Thyroid gland (tissue), 4 donors: ENCODE measurements at regions not wholly inside any gene's neighbourhood (a gene's known extent, or its start where the extent isn't known, plus 50 kb on each side); places are given as distances from the start of the nearest gene placed in this dataset.

Experiments used
- CTCF ChIP-seq, 6 experiments: fragments of 200-600 bp in 3 of 6; fragments of 450-650 bp in 3 of 6; sonication (generic) in 3 of 6; IDR thresholded peaks; one replicate each; pipeline ENCODE4 v1.5.1; 2016 to 2019; ENCODE audit warnings: antibody characterized with exemption in 6 of 6, mild to moderate bottlenecking in 2 of 6, inconsistent platforms in 1 of 6, moderate library complexity in 1 of 6
- POLR2A ChIP-seq, 2 donors: fragments of 450-650 bp; IDR thresholded peaks; one replicate each; pipeline ENCODE4 v1.6.1; 2017; ENCODE audit warnings: antibody characterized with exemption in 2 of 2, mild to moderate bottlenecking in 2 of 2, moderate library complexity in 1 of 2

GRCh38 chr13:28552288-28552687 lies 57.4 kb upstream of the FLT1 start:
- no peak for TF ChIP-seq CTCF (IDR thresholded peaks at IDR 0.05)
- TF ChIP-seq POLR2A (IDR thresholded peaks at IDR 0.05) = no peak
